ENCODE measurements at regions not wholly inside any gene's neighbourhood (a gene's known extent, or its start where the extent isn't known, plus 50 kb on each side); places are given as distances from the start of the nearest gene placed in this dataset.

DNA sequence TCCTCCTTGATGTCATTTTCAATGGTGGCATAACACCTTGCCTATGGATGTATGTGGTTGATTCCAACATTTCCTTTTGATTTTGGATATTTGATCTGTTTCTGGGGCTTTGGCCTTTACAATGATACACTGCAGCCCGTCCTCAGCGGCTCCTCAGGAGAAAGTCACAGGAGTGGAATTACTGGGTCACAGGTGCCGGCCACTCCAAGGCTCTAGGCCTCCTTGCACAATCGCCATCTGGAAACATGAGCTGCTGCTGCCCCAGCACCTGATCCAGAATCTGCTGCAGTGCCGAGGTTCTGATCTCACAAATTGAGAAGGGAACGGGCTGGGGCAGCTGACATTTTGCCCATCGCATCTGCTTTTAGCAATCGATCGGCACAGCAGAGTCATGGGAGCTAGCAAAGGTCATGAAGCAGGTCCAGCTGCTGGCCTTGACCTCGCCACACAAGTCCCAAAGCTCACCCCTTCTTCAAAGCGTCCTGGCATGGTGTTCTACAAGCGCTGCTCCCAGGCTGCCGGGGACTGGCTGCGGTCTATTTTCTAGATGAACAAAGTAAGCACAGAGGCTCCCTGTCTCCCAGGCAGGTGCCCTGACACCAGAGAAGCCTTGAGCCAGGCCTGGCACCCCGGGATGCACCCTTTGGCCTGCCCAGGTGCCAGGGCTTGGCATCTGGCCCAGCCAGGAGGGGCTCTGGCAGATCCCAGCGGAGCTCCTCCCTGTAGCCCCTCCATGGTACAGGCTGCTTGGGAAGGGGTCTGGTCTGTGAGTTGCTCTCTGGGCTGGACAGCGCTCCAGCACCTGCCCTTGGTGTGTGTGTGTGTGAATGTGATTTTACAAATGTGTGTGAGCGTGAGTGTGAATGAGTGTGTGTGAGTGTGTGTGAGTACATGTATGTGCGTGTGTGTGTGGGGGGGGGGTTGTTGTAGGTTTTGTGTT lies 201.8 kb downstream of the GLRX3 start:
- no peak overlapping the region for H3K27ac ChIP-seq
- no peak for TF ChIP-seq ZFX (IDR thresholded peaks at IDR 0.05)
- TF ChIP-seq, protein P1, sequence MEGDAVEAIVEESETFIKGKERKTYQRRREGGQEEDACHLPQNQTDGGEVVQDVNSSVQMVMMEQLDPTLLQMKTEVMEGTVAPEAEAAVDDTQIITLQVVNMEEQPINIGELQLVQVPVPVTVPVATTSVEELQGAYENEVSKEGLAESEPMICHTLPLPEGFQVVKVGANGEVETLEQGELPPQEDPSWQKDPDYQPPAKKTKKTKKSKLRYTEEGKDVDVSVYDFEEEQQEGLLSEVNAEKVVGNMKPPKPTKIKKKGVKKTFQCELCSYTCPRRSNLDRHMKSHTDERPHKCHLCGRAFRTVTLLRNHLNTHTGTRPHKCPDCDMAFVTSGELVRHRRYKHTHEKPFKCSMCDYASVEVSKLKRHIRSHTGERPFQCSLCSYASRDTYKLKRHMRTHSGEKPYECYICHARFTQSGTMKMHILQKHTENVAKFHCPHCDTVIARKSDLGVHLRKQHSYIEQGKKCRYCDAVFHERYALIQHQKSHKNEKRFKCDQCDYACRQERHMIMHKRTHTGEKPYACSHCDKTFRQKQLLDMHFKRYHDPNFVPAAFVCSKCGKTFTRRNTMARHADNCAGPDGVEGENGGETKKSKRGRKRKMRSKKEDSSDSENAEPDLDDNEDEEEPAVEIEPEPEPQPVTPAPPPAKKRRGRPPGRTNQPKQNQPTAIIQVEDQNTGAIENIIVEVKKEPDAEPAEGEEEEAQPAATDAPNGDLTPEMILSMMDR (conservative IDR thresholded peaks at IDR 0.05) = no peak

DNA sequence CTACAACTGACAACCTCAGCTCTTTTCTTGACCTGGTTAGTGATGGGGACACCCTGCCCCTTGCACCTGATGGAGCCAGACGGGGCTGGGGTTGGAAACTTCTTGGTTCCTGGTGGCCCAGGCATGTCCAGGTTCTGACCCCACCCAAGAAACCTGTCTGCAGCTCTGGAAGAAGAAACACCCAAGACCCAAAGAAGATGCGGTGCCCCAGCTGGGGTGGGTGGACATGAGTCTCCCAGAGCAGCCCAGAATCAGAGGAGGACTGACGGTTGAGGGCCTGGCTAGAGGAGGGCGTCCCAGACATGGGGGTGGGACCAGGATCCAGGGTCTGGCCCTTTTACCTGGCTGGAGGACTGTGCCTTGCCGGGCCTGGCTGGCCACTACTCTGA lies 202.4 kb downstream of the GLRX3 start:
- no peak overlapping the region for H3K27ac ChIP-seq
- TF ChIP-seq, protein P1 (conservative IDR thresholded peaks at IDR 0.05) = no peak
- TF ChIP-seq ZFX (IDR thresholded peaks at IDR 0.05) = no peak

DNA sequence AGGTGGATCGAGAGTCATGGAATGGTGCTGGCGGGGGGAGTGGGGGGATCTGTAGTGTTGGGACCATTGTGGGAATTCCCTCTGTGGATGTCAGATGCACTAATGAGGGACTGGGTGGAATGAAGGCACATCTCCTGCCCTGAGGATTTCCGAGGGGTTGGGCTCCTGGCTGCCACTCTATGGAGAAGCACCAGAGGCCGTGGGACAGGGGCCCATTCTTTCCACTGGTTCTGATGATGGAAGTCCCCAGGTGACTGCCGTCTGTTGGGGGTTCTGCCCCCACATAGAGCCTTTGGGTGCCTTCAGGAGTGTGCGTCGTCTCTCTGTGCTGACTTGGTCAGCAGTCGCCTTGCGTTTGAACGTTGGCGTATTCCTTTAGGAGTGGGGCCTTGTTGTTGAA lies 202.9 kb downstream of the GLRX3 start:
- TF ChIP-seq ZFX (IDR thresholded peaks at IDR 0.05) = no peak
- TF ChIP-seq, protein P1 (conservative IDR thresholded peaks at IDR 0.05) = no peak
- no peak overlapping the region for H3K27ac ChIP-seq

DNA sequence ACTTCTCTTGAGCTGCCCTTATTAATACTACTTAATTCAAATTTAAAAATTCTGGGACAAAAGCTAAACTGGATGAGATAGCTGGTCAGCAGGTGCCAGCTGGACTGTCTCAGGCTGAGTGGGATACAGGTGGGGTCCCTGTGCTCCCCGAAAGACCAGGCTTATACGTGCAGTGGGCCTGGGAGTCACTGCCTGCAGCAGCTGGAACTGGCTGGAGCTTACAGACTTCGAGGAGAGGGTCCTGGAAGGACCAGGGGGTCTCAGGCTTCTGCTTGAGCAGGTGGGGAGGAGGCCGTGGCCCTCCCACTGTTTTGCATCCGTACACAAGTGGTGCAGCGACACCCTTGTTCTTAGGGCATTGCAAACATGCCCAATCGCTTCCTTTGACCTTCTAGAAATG lies 203.7 kb downstream of the GLRX3 start:
- no peak overlapping the region for H3K27ac ChIP-seq
- TF ChIP-seq, protein P1 (conservative IDR thresholded peaks at IDR 0.05) = no peak

DNA sequence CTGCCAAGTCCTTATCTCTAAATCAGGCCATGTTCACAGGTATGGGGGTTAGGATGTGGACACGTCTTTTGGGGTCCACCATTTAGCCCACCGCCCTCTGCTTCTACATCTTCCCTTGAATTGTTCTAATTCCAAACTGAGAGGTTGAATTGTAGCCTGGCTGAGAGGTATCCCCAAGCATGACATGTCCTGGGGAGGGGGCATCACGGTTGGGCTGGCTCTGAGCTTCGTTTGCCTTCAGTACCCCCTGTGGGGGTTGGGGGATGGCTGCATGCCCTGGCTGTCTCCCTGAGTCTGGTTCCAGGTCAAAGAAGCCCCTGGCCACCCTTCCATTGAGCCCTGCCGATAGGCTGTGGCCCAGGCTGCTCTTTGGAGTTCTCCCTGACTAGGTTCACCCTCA lies 204.6 kb downstream of the GLRX3 start:
- H3K27ac ChIP-seq = no peak overlapping the region
- TF ChIP-seq, protein P1 (conservative IDR thresholded peaks at IDR 0.05) = no peak
- no peak for TF ChIP-seq ZFX (IDR thresholded peaks at IDR 0.05)

DNA sequence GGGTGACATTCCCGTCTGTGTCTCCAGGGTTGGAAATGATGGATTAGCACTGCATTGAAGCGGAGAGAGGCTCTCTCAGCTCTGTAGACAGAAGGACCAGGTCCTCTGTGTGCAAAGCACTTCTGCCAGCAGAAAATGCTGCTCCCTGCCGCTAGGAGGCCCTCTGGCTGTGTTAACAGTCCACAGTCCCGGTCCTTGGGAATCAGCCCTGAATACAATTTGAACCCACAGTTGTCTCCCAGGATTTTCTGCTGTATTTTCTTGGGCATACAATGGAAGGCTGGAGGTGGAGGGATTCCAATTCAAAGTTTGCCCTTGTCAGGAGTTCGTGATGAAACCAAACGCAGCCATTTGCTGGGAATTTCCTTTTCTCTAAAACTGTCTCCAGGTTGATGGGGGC lies 205.2 kb downstream of the GLRX3 start:
- no peak overlapping the region for H3K27ac ChIP-seq
- TF ChIP-seq, protein P1 (conservative IDR thresholded peaks at IDR 0.05) = peak; percentile 91
- TF ChIP-seq ZFX (IDR thresholded peaks at IDR 0.05) = no peak

DNA sequence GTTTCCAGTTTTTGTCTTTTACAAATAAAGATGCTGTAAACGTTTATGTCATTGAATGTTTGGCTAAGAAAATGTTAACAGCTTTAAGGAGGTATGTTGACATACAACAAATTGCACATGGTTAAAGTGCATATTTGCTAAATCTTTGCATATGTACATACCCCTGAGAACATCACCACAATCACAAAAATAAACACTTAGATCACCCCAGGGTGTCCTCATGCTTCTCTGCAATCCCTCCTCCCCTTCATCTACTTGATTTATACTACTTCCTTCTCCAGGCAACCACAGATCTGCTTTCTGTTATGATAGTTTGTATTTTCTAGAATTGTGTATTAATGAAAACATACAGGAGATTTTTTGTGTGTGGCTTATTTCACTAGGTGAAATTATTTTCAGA lies 209.5 kb downstream of the GLRX3 start:
- no peak for TF ChIP-seq ZFX (IDR thresholded peaks at IDR 0.05)
- TF ChIP-seq, protein P1 (conservative IDR thresholded peaks at IDR 0.05) = no peak

More for the DNA sequence above, 209.5 kb downstream of the GLRX3 start:
- no peak overlapping the region for H3K27ac ChIP-seq
